ENCODE measurements at regions not wholly inside any gene's neighbourhood (a gene's known extent, or its start where the extent isn't known, plus 50 kb on each side); places are given as distances from the start of the nearest gene placed in this dataset.

DNA sequence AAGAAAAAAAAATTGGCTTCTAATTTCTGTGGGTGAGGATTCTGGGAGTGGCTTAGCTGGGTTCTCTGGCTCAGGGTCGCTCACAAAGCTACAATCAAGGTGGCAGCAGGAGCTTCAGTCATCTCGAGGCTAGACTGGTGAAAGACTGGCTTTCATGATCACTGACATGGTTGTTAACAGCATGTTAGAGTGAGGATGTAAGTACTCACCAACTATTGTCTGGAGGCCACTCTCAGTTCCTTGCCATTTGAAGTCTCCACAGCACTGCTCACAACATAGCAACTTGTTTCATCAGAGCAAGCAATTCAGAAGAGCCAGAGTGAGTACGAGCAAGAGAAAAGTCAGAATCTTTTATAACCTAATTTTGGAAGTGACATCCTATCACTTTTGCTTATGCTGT, 145.7 kb upstream of the PRSS16 start:
- no peak for TF ChIP-seq EZH2 (IDR thresholded peaks at IDR 0.05; ENCODE audit: insufficient read depth, low read length)
- TF ChIP-seq, protein P1, sequence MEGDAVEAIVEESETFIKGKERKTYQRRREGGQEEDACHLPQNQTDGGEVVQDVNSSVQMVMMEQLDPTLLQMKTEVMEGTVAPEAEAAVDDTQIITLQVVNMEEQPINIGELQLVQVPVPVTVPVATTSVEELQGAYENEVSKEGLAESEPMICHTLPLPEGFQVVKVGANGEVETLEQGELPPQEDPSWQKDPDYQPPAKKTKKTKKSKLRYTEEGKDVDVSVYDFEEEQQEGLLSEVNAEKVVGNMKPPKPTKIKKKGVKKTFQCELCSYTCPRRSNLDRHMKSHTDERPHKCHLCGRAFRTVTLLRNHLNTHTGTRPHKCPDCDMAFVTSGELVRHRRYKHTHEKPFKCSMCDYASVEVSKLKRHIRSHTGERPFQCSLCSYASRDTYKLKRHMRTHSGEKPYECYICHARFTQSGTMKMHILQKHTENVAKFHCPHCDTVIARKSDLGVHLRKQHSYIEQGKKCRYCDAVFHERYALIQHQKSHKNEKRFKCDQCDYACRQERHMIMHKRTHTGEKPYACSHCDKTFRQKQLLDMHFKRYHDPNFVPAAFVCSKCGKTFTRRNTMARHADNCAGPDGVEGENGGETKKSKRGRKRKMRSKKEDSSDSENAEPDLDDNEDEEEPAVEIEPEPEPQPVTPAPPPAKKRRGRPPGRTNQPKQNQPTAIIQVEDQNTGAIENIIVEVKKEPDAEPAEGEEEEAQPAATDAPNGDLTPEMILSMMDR (IDR thresholded peaks at IDR 0.05; ENCODE audit: insufficient read depth, low read depth, low read length), result no peak

Data from astrocyte (in vitro differentiated cells and primary cell).